NCI-H1105 (cell line): ENCODE measurements at regions not wholly inside any gene's neighbourhood (a gene's known extent, or its start where the extent isn't known, plus 50 kb on each side); places are given as distances from the start of the nearest gene placed in this dataset.

Experiments used
- DNase-seq: peaks from one replicate; lab custom pipeline; 2025; lab: John Stamatoyannopoulos, UW

DNA sequence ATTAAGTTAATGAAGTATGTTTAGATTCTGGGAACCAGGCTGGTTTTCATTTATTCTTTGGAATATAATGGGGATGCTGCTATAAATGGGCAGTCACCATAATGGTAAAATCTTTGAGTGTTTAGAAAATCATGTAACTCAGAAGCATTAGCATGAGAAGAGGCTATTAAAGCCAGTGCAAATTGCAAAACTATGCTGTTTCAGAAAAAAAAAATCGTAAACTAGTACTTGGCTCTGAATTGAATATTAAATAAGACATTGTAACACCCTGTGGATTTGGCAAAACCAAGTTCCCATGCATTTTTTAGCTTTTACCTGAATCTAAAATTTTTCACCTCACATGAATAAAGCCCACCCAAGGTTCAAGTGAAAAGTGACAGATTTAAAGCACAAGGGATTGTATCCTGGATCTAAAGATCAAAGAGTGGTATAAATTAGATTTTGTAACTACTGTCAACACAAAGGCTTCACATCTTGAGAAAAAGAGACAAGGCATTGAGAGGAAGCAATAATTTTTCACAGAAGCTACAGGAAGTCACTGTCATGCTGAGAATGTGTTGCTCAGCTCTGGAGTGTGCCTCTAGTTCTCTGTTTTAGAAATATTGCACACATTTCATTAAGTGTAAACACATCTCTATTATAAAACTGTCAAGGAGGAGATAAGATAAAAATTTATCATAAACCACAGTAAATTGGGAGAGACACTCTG, 142.2 kb downstream of the ABCA8 start:
- no peak for DNase-seq

DNA sequence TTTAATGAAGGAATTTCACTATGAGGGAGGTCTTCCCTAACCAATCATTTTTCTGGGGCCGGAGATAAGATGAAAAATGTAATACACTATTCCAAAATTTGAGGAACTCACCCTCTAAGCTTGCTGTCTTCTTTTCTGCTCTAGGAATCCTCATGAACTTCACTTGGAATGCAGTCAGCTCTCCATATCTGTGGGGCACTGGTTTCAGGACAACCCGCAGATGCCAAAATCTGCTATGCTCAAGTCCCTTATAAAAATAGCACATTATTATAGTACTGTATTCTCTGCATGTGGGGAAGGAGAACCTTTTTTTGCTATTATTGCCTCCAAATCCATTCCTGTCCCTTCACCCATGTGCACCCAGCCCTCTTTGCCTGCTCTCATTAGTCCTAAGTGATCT, 146.0 kb downstream of the ABCA8 start:
- DNase-seq: no peak

- DNase-seq: no peak
Observed at GRCh38 chr17:68807998-68808772, 147.0 kb downstream of the ABCA8 start.

- DNase-seq: no peak
Observed at GRCh38 chr17:68805609-68806008, 149.6 kb downstream of the ABCA8 start.

GRCh38 chr17:68804777-68805520, 150.2 kb downstream of the ABCA8 start:
- DNase-seq: no peak

GRCh38 chr17:68803164-68803929, 151.8 kb downstream of the ABCA8 start:
- DNase-seq: no peak

DNA sequence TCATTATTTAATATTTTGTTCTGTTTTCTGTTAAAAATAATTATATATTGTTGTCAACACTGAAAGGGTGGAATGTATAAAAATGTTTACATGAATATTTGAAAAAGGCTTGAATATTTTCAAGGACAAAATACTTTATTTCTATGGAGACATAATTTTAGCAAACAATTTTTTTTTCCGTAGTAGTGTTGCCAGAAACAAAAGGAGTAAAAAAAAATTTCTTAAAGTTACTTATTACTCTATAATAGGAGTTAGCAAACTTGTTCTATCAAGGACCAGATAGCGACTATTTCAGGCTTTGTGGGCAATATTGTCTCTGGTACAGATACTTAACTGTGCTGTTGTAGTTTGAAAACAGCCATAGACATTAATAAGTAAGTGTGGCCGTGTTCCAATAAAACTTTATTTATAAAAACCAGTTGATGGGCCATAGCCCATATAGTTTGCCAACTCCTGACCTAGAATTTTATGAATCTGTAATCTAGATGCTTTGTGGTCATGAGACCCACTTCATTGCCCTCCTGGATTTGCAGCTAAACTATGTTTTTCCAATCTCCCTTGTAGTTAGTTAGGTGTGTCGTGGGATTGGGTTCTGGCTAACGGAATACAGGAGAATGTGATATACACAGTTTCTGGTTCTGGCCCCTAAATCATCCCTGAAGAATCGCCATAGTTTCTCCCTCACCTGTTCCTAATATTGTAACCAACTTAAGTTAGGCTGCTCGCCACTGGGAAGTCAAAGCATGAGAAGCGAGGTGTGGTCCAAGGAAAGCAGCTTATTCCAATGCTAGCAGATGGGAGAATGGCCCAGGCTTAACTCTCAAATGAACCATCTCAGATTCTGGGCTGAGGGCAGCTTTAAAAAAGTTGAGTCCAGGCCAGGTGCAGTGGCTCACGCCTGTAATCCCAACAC, 153.6 kb downstream of the ABCA8 start:
- DNase-seq: no peak

DNA sequence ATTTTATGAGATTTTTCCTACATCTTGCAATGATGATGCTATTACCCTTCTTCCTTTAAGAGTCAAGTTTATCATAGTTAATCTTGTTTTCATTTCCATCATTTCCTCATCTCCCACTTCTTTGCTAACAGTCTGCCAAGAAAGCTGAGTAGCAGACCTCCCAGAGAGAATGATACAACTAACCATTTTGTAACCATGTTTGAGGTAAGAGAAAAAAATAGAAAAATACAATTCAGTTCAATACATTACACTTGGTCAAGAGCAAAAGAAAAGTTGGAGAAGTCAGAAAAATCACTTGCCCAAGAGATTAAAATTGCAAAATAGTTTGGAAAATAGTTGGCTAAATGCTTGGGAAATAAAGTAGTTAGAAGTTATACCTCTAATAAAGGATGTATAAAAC, 154.4 kb downstream of the ABCA8 start:
- DNase-seq: no peak

DNA sequence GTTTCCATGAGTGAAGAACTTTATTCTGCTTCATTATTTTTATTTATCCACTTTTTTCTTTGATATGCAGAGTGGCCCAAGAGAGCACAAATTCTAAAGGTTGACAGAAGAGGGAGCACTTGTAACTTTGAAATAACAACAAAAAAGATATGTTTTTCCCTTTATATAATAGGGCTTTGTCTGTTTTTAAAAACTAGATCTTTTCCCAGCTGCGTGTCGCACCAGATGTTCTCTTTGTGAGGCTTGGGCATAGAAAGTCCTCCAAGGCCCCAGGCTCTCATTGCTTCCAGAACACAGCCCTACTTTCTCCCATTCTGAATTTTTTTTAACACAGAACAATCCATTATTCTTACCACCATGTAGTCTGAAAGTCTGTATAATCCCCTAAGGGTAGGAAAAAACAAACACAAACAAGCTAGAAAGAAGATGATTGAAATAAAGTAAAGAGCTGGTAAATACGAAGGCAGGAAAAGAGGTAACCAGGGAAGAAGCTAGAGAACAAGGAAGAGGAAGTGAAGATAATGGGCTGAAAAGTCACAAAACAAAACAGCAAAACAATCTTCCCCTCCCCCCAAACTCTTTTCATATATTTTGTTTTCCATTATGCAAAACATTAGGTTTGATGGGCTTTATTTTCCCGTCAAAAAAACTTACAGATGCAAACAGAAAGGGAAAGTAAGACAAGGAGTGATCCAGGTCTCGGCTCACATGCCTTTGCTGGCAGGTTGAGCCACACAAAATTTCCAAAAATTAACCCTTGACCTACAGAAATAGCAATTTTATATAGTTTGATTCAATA, 160.4 kb downstream of the ABCA8 start:
- no peak for DNase-seq

DNA sequence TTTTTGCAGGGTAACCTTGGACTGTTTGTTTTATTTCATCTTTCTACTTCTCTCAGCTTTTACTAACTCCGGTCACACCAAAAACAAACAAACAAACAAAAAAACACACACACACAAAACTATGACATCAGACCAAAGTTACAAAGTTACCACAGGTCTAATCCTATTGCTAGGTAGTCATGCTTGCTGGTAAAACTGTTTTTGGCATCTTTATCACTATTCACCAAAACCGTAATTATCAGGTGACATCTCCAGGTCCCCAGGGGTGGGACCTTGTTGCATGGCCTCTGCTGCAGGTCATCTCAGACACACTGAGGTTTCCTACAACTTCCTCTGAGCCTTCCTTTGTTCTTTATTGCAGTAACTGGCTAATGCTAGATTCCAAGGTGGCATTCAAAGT, 162.3 kb downstream of the ABCA8 start:
- no peak for DNase-seq

GRCh38 chr17:68792042-68792685, 163.0 kb downstream of the ABCA8 start:
- no peak for DNase-seq

DNA sequence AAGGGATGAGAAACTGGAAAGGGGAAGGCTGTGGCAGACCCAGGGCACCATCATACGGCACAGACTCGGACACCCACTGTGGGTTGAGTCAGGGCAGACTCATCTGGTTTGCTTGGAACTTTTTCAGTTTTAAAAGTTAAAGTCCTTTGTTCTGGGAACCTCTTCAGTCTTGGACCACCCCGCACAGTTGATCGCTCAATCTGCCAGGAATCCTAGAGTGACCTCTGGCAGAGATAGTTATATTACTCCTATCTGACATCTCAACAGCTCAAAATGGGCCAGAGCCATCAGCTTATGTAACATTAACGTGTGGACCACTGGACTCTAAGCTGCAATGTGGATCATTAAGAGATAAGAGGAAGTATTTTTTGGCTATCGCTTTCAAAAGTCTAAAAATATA, 164.3 kb downstream of the ABCA8 start:
- DNase-seq: no peak

DNA sequence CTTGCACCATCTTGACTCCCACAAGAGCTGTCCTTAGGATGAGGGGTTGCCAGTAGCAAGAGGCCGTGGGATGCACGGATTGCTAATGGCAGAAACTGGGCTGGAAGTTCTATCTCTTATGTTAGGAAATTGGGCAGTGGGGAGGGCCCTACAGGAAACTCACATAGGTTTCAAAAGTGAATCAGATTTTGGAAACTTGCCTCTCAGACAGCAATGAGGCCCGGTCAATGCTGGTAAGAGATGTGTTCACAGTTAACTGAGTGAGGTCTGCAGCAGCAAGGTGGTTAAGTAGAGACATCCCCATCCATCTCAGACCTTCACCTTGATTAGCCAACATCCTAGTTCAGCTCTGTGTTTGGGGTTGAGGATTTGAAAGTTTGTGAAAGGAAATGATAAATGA, 164.7 kb downstream of the ABCA8 start:
- DNase-seq: no peak

DNA sequence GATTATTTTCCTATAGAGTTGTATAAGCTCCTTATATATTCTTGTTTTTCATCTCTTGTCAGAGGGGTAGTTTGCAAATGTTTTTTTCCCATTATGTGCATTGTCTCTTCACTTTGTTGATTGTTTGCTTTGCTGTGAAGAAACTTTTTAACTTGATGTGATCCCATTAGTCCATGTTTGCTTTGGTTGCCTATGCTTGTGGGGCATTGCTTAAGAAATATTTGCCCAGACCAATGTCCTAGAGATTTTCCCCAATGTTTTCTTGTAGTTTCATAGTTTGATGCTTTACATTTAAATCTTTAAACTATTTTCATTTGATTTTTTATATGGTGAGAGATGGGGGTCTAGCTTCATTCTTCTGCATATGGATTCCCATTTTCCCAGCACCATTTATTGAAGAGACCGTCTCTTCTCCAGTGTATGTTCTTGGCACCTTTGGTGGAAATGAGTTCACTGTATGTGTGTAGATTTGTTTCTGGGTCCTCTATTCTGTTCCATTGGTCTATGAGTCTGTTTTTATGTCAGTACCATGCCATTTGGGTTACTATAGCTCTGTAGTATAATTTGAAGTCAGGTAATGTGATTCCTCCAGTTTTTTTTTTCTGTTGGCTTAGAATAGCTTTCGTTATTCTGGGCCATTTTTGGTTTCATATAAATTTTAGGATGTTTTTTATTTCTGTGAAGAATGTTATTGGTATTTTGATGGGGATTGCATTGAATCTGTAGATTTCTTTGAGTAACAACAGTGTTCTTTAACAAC, 165.8 kb downstream of the ABCA8 start:
- DNase-seq: no peak

GRCh38 chr17:68785565-68786486, 169.4 kb downstream of the ABCA8 start:
- DNase-seq: no peak

DNA sequence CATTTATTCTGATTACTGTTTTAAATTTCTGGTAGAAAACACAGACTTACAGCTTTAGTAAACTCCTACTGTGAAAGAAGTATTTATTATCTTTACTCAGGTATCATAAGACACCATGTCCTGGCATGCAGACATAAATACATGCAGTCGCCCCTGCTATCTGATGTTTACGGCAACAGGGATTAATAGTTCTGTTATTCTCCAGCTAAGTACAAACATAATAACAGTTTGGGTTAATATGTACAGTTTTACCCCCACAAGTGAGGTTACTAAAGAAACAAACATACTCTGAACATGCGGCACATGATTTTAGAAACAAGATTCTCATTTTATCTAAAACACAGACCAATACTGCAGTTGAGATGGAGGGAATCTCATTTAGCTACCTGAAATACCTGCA, 170.8 kb downstream of the ABCA8 start:
- DNase-seq: no peak

- no peak for DNase-seq
Observed at GRCh38 chr17:68783861-68784260, 171.3 kb downstream of the ABCA8 start.

- no peak for DNase-seq
Observed at GRCh38 chr17:68782789-68783188, 172.4 kb downstream of the ABCA8 start.
